ENCODE measurements at regions not wholly inside any gene's neighbourhood (a gene's known extent, or its start where the extent isn't known, plus 50 kb on each side); places are given as distances from the start of the nearest gene placed in this dataset.

DNA sequence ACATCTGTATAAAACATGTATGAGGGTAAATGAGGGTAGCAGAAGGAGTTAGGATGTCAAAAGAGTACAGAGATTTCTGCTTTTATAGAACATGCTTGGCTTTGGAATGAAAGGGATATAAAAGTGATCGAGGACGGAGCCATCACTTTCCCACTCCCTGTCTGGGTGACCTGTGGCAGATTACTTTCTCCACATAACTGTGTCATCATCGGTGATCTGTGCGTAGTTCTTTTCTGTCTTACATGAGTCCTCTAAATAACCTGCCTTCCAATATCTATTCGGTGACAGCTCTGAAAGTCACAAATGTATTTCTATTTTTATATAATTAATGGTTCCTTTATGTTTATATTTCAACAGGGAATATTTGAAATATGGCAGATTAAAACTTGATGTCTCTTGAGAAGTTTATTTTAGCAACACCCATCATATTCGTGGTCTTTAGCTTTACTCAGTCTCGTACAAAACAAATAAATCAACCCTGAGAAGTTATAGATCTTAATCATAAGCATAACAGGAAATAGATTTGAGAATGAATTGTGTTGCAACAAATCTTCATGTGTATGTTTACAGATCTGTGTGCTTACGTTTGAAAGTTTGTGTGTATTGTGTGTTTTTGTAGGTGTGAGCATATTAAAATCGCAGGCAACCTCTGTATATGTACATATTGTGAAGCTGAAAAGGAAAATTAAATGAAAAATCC lies 1094.3 kb downstream of the EFNB2 start:
- H2AFZ ChIP-seq (ENCODE audit: low read depth, low read length) = no peak overlapping the region
- no peaks in the 10 kb centered on the region for H3K9me3 ChIP-seq (ENCODE audit: insufficient read depth, low read length)
- H4K20me1 ChIP-seq (ENCODE audit: insufficient read depth, low read length) = no peaks in the 10 kb centered on the region
- no peaks in the 10 kb centered on the region for H3K79me2 ChIP-seq (ENCODE audit: low read length)
- no peak for TF ChIP-seq EZH2phosphoT487 (IDR thresholded peaks at IDR 0.05; ENCODE audit: low read depth)
- TF ChIP-seq, protein P1, sequence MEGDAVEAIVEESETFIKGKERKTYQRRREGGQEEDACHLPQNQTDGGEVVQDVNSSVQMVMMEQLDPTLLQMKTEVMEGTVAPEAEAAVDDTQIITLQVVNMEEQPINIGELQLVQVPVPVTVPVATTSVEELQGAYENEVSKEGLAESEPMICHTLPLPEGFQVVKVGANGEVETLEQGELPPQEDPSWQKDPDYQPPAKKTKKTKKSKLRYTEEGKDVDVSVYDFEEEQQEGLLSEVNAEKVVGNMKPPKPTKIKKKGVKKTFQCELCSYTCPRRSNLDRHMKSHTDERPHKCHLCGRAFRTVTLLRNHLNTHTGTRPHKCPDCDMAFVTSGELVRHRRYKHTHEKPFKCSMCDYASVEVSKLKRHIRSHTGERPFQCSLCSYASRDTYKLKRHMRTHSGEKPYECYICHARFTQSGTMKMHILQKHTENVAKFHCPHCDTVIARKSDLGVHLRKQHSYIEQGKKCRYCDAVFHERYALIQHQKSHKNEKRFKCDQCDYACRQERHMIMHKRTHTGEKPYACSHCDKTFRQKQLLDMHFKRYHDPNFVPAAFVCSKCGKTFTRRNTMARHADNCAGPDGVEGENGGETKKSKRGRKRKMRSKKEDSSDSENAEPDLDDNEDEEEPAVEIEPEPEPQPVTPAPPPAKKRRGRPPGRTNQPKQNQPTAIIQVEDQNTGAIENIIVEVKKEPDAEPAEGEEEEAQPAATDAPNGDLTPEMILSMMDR (IDR thresholded peaks at IDR 0.05; ENCODE audit: low read depth, low read length) = no peak
- no peaks in the 10 kb centered on the region for H3K36me3 ChIP-seq (replicated peaks; ENCODE audit: low read depth, low read length)
- H3K4me1 ChIP-seq (ENCODE audit: low read length) = no peaks in the 10 kb centered on the region
- no peak overlapping the region for H3K27ac ChIP-seq (ENCODE audit: low read length)
- no peak overlapping the region for H3K4me2 ChIP-seq (ENCODE audit: low read length)
- no peak overlapping the region for H3K4me3 ChIP-seq (ENCODE audit: low read length)
- no peak overlapping the region for H3K9ac ChIP-seq (ENCODE audit: low read length)
- H3K27me3 ChIP-seq (ENCODE audit: low read depth, low read length) = no peaks in the 10 kb centered on the region

DNA sequence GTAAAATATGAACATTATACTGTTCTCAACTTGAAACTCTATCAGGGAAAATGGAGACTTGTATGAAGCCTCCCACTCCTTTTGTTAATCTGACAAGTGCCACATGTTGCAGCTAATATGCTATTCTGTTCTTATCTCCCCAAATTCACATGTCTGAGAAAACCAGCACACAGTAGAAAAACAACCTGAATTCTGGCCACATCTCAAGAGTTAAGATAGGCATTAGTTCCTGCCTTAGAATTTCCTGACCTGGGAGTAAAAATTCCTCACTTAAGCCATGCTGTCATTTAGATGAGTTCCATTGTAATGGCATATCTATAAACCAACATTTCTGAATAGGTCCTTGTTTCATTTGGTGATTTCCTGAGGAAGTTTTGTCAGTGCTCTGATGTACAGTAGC lies 1098.5 kb downstream of the EFNB2 start:
- no peaks in the 10 kb centered on the region for H3K9me3 ChIP-seq (ENCODE audit: insufficient read depth, low read length)
- no peak overlapping the region for H3K27ac ChIP-seq (ENCODE audit: low read length)
- H3K36me3 ChIP-seq (replicated peaks; ENCODE audit: low read depth, low read length) = no peaks in the 10 kb centered on the region
- TF ChIP-seq EZH2phosphoT487 (IDR thresholded peaks at IDR 0.05; ENCODE audit: low read depth) = no peak
- TF ChIP-seq, protein P1 (IDR thresholded peaks at IDR 0.05; ENCODE audit: low read depth, low read length) = no peak
- no peak overlapping the region for H3K9ac ChIP-seq (ENCODE audit: low read length)
- no peaks in the 10 kb centered on the region for H3K4me1 ChIP-seq (ENCODE audit: low read length)
- no peak overlapping the region for H2AFZ ChIP-seq (ENCODE audit: low read depth, low read length)
- H3K79me2 ChIP-seq (ENCODE audit: low read length) = no peaks in the 10 kb centered on the region
- H3K27me3 ChIP-seq (ENCODE audit: low read depth, low read length) = no peaks in the 10 kb centered on the region
- H3K4me3 ChIP-seq (ENCODE audit: low read length) = no peak overlapping the region
- H4K20me1 ChIP-seq (ENCODE audit: insufficient read depth, low read length) = no peaks in the 10 kb centered on the region
- H3K4me2 ChIP-seq (ENCODE audit: low read length) = no peak overlapping the region

DNA sequence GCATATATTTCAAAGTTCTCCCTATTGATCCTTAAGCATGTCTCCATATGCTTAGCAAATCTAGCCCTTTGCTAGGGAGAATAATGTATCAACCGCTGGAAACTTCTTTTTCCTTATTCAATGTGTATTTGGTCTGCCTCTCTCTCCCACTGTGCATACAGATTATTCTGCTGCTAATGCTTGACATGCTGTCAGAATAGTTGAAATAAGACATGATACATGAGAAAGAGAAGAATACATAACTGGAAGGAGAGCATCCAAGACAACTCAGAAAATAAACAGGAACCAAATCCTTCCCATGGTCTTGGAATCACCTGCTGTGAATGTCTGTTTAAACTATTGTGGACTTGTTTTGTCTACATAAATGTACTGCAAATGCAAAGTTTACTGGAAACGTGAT lies 1103.0 kb downstream of the EFNB2 start:
- no peak overlapping the region for H3K4me3 ChIP-seq (ENCODE audit: low read length)
- no peaks in the 10 kb centered on the region for H3K27me3 ChIP-seq (ENCODE audit: low read depth, low read length)
- no peak for TF ChIP-seq EZH2phosphoT487 (IDR thresholded peaks at IDR 0.05; ENCODE audit: low read depth)
- TF ChIP-seq, protein P1 (IDR thresholded peaks at IDR 0.05; ENCODE audit: low read depth, low read length) = no peak
- no peak overlapping the region for H3K27ac ChIP-seq (ENCODE audit: low read length)
- H4K20me1 ChIP-seq (ENCODE audit: insufficient read depth, low read length) = no peaks in the 10 kb centered on the region
- no peaks in the 10 kb centered on the region for H3K79me2 ChIP-seq (ENCODE audit: low read length)
- H3K9me3 ChIP-seq (ENCODE audit: insufficient read depth, low read length) = no peaks in the 10 kb centered on the region; the same call in 1 of the 2 replicates
- H3K36me3 ChIP-seq (replicated peaks; ENCODE audit: low read depth, low read length) = no peaks in the 10 kb centered on the region
- no peak overlapping the region for H3K4me2 ChIP-seq (ENCODE audit: low read length)
- H3K9ac ChIP-seq (ENCODE audit: low read length) = no peak overlapping the region
- H2AFZ ChIP-seq (ENCODE audit: low read depth, low read length) = no peak overlapping the region
- peaks cover 5% of the 10 kb centered on the region; the same call in 1 of the 2 replicates for H3K4me1 ChIP-seq (ENCODE audit: low read length)

DNA sequence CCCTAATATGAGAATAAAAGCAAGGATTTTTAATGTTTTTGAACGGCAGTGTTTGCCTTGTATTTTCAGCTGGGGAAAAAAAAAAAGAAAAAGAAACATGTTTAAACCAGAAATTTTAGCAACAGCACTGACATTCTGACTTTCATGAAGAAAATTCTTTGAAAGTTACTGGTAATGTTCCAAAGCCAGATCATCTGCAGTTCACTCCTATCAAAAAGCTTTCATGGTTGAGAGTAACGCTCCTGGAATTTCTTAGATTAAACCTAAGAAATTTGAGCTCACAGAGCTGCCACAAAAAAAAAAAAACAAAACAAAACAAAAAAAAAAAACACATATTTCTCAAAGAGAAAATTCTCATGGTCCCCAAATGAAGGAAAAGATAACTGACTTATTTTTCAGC lies 1106.7 kb downstream of the EFNB2 start:
- Histone ChIP-seq H3K36me3 (replicated peaks; ENCODE audit: low read depth, low read length) (no peaks in the 10 kb centered on the region), H3K9ac (ENCODE audit: low read length) (no peak overlapping the region), H3K4me1 (ENCODE audit: low read length) (peaks cover 5% of the 10 kb centered on the region; the same call in 1 of the 2 replicates), H3K4me2 (ENCODE audit: low read length) (no peak overlapping the region), H3K4me3 (ENCODE audit: low read length) (no peak overlapping the region), H4K20me1 (ENCODE audit: insufficient read depth, low read length) (no peaks in the 10 kb centered on the region), H3K9me3 (ENCODE audit: insufficient read depth, low read length) (no peaks in the 10 kb centered on the region; the same call in 1 of the 2 replicates), H3K27ac (ENCODE audit: low read length) (no peak overlapping the region), H2AFZ (ENCODE audit: low read depth, low read length) (no peak overlapping the region), H3K27me3 (ENCODE audit: low read depth, low read length) (no peaks in the 10 kb centered on the region), H3K79me2 (ENCODE audit: low read length) (no peaks in the 10 kb centered on the region)
- no peak for TF ChIP-seq EZH2phosphoT487 (IDR thresholded peaks at IDR 0.05; ENCODE audit: low read depth)
- TF ChIP-seq, protein P1 (IDR thresholded peaks at IDR 0.05; ENCODE audit: low read depth, low read length) = no peak

Measured in OCI-LY3 (cell line).